Heart left ventricle (tissue), 13 donors: ENCODE measurements at regions not wholly inside any gene's neighbourhood (a gene's known extent, or its start where the extent isn't known, plus 50 kb on each side); places are given as distances from the start of the nearest gene placed in this dataset.

Source experiments
- POLR2A ChIP-seq, 2 donors: fragments of 450-650 bp; IDR thresholded peaks; one replicate each; pipeline ENCODE4 v1.6.1; 2017; ENCODE audit warnings: antibody characterized with exemption in 2 of 2, mild to moderate bottlenecking in 2 of 2, moderate library complexity in 2 of 2
- TF ChIP-seq, protein P1 (sequence below), 12 donors: fragments of 200-600 bp; sonication (generic) in 4 of 12; IDR thresholded peaks; one replicate each; pipeline versions ENCODE4 v1.5.0 to v1.8.0; 2018 to 2022; ENCODE audit warnings: antibody characterized with exemption in 12 of 12, mild to moderate bottlenecking in 5 of 12
- donor health status: ischemic (EF 13 %, LVEDD 7.1; RV severe dilation, severe dysfunction).
- donor health status: DM: no; HTN: yes; CAD: no.
- donor health status: DM: no; HTN: no; CAD: no.
- donor health status: ischemic (EF 25% LVEDD 6.9; RV normal size, moderate dysfunction).
- donor health status: ischemic (EF 25% LVEDD 5.7; RV mildly dilated, moderate dysfunction).
- donor health status: ischemic (EF 35%, LVEDD 5.7; RV mildly dilated, moderate dysfunction).
- donor health status: nonischemic (EF 11% LVEDD 7.7; RV severe dilation, severe dysfunction).
- donor health status: DM: yes; HTN: yes; CAD: no.
- donor health status: PGD.
- donor health status: ischemic (EF 29% LVEDD 5.4; RV normal size, mild dysfunction).
- donor health status: nonischemic (EF 23%, LVEDD 6.1; RV moderate dilation, normal function).

DNA sequence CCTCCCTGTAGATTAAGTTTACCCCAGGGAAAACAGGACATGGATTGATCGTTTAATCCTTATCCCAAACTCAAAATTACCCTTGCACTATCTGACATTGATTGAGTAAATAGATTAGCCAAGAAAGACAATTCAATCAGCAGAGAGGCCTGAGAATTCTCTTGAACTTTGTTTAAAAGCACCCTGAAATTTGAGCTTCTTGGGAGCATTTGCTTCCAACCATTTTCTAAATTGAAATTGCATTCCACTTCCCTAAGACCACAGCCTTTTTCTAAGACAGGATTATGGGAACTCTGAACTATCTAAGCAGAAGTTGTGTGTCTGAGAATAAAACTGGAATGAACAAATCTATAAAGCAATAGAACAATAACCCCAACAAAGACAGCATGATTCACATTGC is 76.6 kb upstream of the TNRC6A start:
- TF ChIP-seq, protein P1, sequence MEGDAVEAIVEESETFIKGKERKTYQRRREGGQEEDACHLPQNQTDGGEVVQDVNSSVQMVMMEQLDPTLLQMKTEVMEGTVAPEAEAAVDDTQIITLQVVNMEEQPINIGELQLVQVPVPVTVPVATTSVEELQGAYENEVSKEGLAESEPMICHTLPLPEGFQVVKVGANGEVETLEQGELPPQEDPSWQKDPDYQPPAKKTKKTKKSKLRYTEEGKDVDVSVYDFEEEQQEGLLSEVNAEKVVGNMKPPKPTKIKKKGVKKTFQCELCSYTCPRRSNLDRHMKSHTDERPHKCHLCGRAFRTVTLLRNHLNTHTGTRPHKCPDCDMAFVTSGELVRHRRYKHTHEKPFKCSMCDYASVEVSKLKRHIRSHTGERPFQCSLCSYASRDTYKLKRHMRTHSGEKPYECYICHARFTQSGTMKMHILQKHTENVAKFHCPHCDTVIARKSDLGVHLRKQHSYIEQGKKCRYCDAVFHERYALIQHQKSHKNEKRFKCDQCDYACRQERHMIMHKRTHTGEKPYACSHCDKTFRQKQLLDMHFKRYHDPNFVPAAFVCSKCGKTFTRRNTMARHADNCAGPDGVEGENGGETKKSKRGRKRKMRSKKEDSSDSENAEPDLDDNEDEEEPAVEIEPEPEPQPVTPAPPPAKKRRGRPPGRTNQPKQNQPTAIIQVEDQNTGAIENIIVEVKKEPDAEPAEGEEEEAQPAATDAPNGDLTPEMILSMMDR (IDR thresholded peaks at IDR 0.05), result no peak
- no peak for TF ChIP-seq POLR2A (IDR thresholded peaks at IDR 0.05)
